ENCODE measurements at regions not wholly inside any gene's neighbourhood (a gene's known extent, or its start where the extent isn't known, plus 50 kb on each side); places are given as distances from the start of the nearest gene placed in this dataset.
"Not testable (repeated sequence)": the region's sequence is repeated elsewhere in the genome, so short reads cannot be mapped to it uniquely, and the experiment has no call there.

DNA sequence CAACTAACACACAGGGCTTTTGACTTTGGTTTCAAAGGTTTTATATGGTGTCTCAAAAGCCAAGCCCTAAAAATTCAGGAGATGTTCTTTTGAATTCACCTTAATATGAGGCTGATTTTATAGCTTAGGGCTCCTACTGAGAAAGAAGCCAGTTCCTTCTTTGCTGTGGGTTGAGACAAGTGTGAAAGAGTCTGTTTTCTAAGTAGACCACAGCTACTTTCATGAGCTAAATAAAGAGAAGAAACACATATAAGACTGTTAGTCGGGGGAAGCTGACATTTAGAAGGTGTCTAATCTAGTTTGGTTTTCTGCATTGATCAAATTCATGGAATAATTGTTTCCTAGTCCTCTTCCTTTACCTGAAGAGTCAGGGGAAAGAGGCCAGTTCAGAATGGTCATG is 332.1 kb upstream of the CELF2 start:
- DNase-seq (ENCODE audit: low spot score): no peak
- in situ Hi-C loops (cut with HindIII; ENCODE audit: low sequenced_read_pairs): no loop called here

DNA sequence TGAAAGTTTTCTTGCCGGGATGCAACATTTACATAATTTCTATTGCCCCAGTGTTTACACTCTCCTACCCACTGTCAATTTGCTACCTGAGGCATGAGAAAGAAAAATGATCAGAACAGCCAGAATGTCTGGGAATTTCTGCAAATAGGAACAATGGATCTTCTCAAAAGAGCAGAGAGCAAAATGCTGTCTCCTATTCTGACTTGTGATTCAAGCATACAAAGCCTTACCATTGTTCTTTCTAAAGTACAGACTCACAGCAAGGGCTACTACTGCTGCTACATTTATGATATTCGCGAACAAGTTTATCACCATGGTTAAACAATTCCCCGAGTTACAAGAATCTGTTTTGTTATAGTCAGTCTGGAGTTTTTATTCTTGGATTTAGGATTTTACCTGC is 329.9 kb upstream of the CELF2 start:
- DNase-seq (ENCODE audit: low spot score): no peak
- in situ Hi-C loops (cut with HindIII; ENCODE audit: low sequenced_read_pairs): no loop called here

DNA sequence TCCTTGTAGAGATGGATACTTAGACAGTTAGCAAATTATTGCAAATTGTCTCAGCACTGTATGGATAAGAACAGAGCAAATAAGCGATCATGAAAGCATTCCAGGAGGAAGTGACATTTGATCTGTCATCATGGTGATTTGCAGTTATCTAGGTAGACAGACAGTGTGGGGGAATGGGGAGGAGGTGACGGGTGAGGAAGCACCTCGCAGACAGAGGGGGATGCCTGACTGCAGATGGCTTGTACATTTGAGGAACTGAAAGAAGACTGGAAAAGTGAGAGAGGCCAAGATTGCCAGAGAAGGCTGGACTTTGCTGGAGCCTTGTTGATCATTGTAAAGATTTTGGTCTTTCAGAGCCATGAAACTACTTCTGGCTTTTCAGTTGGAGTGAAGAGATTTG is 318.2 kb upstream of the CELF2 start:
- in situ Hi-C loops (cut with HindIII; ENCODE audit: low sequenced_read_pairs): no loop called here
- no peak for DNase-seq (ENCODE audit: low spot score)

- in situ Hi-C loops (cut with HindIII; ENCODE audit: low sequenced_read_pairs): no loop called here
- DNase-seq (ENCODE audit: low spot score): no peak
Observed at GRCh38 chr10:10701084-10701611, 316.5 kb upstream of the CELF2 start.

- in situ Hi-C loops (cut with HindIII; ENCODE audit: low sequenced_read_pairs): no loop called here
- DNase-seq (ENCODE audit: low spot score): no peak
Observed at GRCh38 chr10:10702211-10702610, 315.5 kb upstream of the CELF2 start.

DNA sequence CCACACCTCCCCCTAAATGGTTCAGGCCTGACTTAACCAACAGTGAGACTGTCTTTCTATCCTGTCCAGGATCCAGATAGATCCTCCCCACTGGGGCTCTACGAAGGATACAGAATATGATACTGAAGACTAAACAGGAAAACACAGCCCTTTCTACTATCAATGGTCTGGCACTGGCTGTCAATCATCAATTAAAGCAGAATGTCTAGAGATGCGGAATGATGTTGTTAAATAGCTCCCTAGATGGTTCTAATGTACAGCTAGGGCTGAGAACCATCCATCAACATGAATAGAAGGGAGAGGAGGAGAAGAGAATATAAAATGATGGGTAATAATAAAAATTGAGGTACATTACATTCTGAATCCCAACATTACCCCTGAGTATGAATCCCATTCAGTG is 314.3 kb upstream of the CELF2 start:
- in situ Hi-C loops (cut with HindIII; ENCODE audit: low sequenced_read_pairs): no loop called here
- DNase-seq (ENCODE audit: low spot score): no peak

DNA sequence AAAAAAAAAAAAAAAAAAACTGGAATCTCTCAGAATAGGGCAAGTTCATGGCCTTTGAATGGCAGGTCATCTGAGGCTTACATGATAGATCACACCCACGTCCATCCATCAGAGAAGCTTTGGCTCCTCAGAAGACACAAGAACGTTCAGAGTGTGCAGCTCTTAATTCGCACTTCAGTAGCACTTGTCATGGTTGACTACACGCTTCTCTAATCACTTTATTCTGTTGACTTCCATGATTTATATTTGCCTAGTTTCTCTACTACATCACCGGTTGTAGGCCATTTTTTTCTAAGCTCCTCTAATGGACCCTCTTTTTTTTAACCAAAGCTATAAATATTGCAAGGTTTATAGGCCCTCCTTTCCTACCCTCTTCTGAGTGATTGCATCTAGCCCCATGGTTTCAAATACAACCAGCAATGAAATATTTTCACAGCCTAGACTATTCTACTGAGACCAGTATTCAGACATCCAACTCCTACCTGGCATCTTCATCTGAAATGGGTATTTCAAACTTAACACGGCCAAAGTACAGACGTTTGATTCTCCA is 305.4 kb upstream of the CELF2 start:
- no peak for DNase-seq (ENCODE audit: low spot score)
- in situ Hi-C loops (cut with HindIII; ENCODE audit: low sequenced_read_pairs): no loop called here

- no peak for DNase-seq (ENCODE audit: low spot score)
- in situ Hi-C loops (cut with HindIII; ENCODE audit: low sequenced_read_pairs): no loop called here
Observed at GRCh38 chr10:10714327-10714726, 303.3 kb upstream of the CELF2 start.

DNA sequence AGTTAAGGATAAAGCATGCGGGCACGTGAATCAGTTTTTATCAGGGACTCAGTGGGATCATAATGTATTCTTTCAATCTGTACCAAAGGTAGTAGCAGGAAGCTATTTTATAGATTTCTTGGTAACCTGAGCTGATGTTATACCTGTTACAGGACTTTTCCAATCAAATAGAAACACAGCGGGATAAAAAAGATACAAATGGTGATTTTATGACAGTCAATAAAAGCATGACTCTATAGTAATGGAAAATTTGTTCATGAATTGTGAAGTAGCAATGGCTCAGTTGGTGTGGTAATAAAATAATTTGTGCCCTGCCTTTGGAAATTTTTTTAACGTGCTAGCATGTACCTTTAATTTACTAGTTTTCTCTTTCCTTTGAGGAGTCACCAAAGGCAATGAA is 300.7 kb upstream of the CELF2 start:
- in situ Hi-C loops (cut with HindIII; ENCODE audit: low sequenced_read_pairs): no loop called here
- DNase-seq (ENCODE audit: low spot score): no peak

GRCh38 chr10:10722422-10722821 is 295.2 kb upstream of the CELF2 start:
- in situ Hi-C loops (cut with HindIII; ENCODE audit: low sequenced_read_pairs): no loop called here

DNA sequence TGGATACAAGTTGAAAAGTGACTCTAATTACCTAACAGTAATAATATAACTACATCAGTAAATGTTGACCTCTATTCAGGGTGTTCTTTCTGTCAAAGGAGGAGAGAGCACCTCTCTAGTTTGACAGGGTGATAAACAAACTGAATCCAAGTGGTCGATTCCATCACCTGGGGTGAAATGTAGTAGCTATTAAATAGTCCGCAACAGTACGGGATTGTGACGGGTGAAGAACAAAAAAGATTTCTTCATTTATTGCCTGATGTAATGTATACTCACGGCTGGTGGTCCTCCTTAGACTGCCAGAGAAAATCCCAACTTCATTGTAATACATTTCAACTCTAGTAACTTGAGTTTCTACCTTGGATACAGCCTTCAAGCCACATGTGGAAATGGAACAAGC is 292.5 kb upstream of the CELF2 start:
- in situ Hi-C loops (cut with HindIII; ENCODE audit: low sequenced_read_pairs): no loop called here
- DNase-seq (ENCODE audit: low spot score): no peak

More at GRCh38 chr10:10722422-10722821, 295.2 kb upstream of the CELF2 start:
- DNase-seq (ENCODE audit: low spot score): no peak

- no peak for DNase-seq (ENCODE audit: low spot score)
- in situ Hi-C loops (cut with HindIII; ENCODE audit: low sequenced_read_pairs): no loop called here
Observed at GRCh38 chr10:10726101-10726500, 291.6 kb upstream of the CELF2 start.

GRCh38 chr10:10727411-10727810 is 290.3 kb upstream of the CELF2 start:
- in situ Hi-C loops (cut with HindIII; ENCODE audit: low sequenced_read_pairs); DNase-seq (ENCODE audit: low spot score): not testable (repeated sequence)

- in situ Hi-C loops (cut with HindIII; ENCODE audit: low sequenced_read_pairs): no loop called here
- DNase-seq (ENCODE audit: low spot score): no peak
Observed at GRCh38 chr10:10727812-10728211, 289.9 kb upstream of the CELF2 start.

- no peak for DNase-seq (ENCODE audit: low spot score)
- in situ Hi-C loops (cut with HindIII; ENCODE audit: low sequenced_read_pairs): no loop called here
Observed at GRCh38 chr10:10730471-10731043, 287.1 kb upstream of the CELF2 start.

GRCh38 chr10:10731366-10731765 is 286.3 kb upstream of the CELF2 start:
- in situ Hi-C loops (cut with HindIII; ENCODE audit: low sequenced_read_pairs): no loop called here
- no peak for DNase-seq (ENCODE audit: low spot score)

DNA sequence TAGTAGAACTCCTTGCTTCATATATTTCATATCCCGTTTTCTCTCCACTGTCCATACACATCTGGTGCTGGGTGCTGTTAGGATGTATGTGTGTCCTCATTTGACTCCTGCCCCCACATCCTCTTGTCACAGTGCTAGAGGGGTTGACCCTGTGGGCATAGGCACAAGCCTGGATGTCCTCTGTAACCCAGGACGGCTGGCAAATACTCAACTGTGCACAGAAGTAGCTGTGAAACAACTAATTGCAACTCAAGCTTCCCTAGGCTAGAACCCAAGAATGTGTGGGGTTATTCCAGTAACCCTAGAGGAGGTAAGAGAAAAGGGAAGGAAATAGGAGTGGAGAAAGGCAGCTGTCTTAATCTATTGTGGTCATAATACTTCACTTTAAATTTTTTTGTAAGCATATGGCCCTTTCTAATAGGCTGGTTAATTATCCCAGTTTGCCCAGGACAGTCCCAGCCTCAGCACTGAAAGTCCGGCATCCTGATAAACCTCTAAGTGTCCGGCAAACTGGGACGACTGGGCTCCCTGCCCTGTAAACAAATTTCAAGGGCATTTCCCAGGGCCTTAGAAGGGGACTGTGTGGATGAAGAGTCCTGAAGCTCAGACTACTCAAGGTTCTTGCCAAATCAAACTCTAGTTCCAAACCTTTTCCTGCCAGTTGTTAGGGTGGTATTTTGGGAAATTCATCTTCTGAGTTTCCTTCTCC is 283.2 kb upstream of the CELF2 start:
- DNase-seq (ENCODE audit: low spot score): no peak
- in situ Hi-C loops (cut with HindIII; ENCODE audit: low sequenced_read_pairs): no loop called here

- DNase-seq (ENCODE audit: low spot score): no peak
- in situ Hi-C loops (cut with HindIII; ENCODE audit: low sequenced_read_pairs): no loop called here
Observed at GRCh38 chr10:10745291-10745690, 272.4 kb upstream of the CELF2 start.

DNA sequence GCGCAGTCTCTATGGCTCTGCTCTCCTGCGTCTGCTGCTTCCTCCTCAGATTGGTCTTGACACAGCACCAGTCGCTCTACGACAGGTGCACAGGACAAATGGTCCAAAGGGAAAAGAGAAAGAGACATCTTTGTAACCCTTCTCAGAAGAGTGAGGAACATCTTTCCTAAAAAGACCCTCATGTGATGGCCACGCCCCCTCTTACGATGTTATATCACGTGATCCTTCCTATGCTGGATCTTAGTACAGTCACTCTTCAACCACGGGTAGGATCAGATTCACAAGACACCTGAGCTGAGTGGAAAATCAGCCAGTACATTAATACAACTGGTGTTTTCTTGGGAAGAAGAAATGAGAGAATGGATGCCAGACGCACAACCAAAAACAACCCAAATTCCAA is 262.2 kb upstream of the CELF2 start:
- DNase-seq (ENCODE audit: low spot score): no peak
- in situ Hi-C loops (cut with HindIII; ENCODE audit: low sequenced_read_pairs): no loop called here

GRCh38 chr10:10758306-10758705 is 259.4 kb upstream of the CELF2 start:
- in situ Hi-C loops (cut with HindIII; ENCODE audit: low sequenced_read_pairs): no loop called here
- DNase-seq (ENCODE audit: low spot score): no peak

GRCh38 chr10:10759806-10760205 is 257.9 kb upstream of the CELF2 start:
- in situ Hi-C loops (cut with HindIII; ENCODE audit: low sequenced_read_pairs); DNase-seq (ENCODE audit: low spot score): not testable (repeated sequence)
